ENCODE measurements at regions not wholly inside any gene's neighbourhood (a gene's known extent, or its start where the extent isn't known, plus 50 kb on each side); places are given as distances from the start of the nearest gene placed in this dataset.

GRCh38 chr7:63077841-63078240 is 920.8 kb upstream of the ZNF722 start:
- no peak for TF ChIP-seq CTCF (IDR thresholded peaks at IDR 0.05; ENCODE audit: low read depth, low read length)
- TF ChIP-seq POLR2A (IDR thresholded peaks at IDR 0.05; ENCODE audit: extremely low read depth, insufficient read length) = no peak
- no peak for TF ChIP-seq MAX (IDR thresholded peaks at IDR 0.05; ENCODE audit: low read depth, low read length)
